ENCODE measurements at regions not wholly inside any gene's neighbourhood (a gene's known extent, or its start where the extent isn't known, plus 50 kb on each side); places are given as distances from the start of the nearest gene placed in this dataset.
A peak's percentile ranks its signal among the peaks of the same experiment; 100 is the strongest.

DNA sequence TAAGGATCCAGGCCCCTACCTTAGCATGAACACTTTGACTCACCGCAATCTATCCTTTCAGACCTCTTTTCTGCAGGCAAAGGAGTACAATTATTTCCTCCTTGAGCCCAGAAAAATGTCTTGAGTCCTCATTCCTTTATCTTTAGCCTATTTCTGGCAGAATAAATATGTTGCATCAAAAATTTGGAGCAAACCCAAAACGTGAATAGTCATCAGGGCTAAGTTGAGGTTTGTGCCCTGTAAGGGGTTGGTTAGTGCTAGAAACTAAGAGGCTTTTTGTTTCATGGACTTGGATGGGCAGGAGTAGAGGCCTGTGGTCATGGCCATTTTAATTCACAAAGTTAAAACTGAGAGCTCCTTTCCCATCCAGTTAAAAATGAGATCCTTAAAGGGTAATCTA is 460.3 kb downstream of the GBA3 start:
- no peaks in the 10 kb centered on the region for H3K36me3 ChIP-seq (ENCODE audit: control insufficient read depth in 2 of 2, extremely low read depth in 1 of 2, insufficient read depth in 1 of 2, low read length in 1 of 2)
- 67% methylated on average over 1 of the region's 2 CpGs for WGBS (ENCODE audit: insufficient coverage)
- ChIA-PET POLR2A (no interaction called here), CTCF (interaction anchor here in 1 of 2 donors (1.0 kb wide), 1 partner anchor 10 kb away, joined by 3 read pairs; no protein-coding TSS in a partner anchor)
- no peak overlapping the region for H3K4me3 ChIP-seq (ENCODE audit: control insufficient read depth in 1 of 2, extremely low read depth in 1 of 2, low read length in 1 of 2)
- H3K9me3 Mint-ChIP-seq: no peaks in the 10 kb centered on the region
- no peaks in the 10 kb centered on the region for H3K36me3 Mint-ChIP-seq
- no peaks in the 10 kb centered on the region for H3K9me3 ChIP-seq
- H3K4me1 ChIP-seq (ENCODE audit: control insufficient read depth in 1 of 2, extremely low read depth in 1 of 2, insufficient read depth in 2 of 2, low read length in 2 of 2): no peaks in the 10 kb centered on the region
- no peak overlapping the region for H3K27ac ChIP-seq (ENCODE audit: low read length)
- H3K27me3 ChIP-seq (replicated peaks in 1 of 2; ENCODE audit: control insufficient read depth in 2 of 2, extremely low read depth in 1 of 2, insufficient read depth in 2 of 2, low read length in 1 of 2): no peaks in the 10 kb centered on the region
- H3K4me1 Mint-ChIP-seq: no peaks in the 10 kb centered on the region
- ATAC-seq (replicated peaks in 1 of 4): no peak
- peaks cover 0 to 3% of the 10 kb centered on the region in 2 donors for H3K27me3 Mint-ChIP-seq
- no peak overlapping the region for H3K4me3 Mint-ChIP-seq
- H3K27ac Mint-ChIP-seq: no peak overlapping the region
- DNase-seq: no peak

DNA sequence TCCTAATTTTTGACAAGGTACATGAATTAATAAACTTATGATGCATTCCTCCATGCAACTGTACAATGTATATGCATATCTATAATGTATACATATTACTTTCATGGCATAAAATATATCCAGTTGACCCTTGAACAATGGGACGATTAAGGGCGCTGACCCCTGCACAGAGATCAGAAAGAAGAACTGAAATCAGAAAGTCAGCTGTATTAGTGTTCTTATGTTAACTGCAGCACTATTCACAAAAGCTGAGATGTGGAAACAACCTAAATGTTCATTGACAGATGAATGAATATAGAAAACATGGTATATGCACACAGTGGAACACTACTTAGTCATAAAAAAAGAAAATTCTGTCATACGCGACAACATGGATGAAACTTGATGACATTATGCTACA is 457.1 kb downstream of the GBA3 start:
- no peak for DNase-seq
- H3K27ac Mint-ChIP-seq: no peak overlapping the region
- Histone ChIP-seq H3K27ac (ENCODE audit: low read length) (no peak overlapping the region), H3K27me3 (replicated peaks in 1 of 2; ENCODE audit: control insufficient read depth in 2 of 2, extremely low read depth in 1 of 2, insufficient read depth in 2 of 2, low read length in 1 of 2) (no peaks in the 10 kb centered on the region), H3K9me3 (no peaks in the 10 kb centered on the region), H3K36me3 (ENCODE audit: control insufficient read depth in 2 of 2, extremely low read depth in 1 of 2, insufficient read depth in 1 of 2, low read length in 1 of 2) (no peaks in the 10 kb centered on the region), H3K4me1 (ENCODE audit: control insufficient read depth in 1 of 2, extremely low read depth in 1 of 2, insufficient read depth in 2 of 2, low read length in 2 of 2) (no peaks in the 10 kb centered on the region), H3K4me3 (ENCODE audit: control insufficient read depth in 1 of 2, extremely low read depth in 1 of 2, low read length in 1 of 2) (no peak overlapping the region)
- ChIA-PET CTCF (no interaction called here), POLR2A (no interaction called here)
- H3K9me3 Mint-ChIP-seq: peaks cover 0 to 4% (median 0%) of the 10 kb centered on the region in 3 donors
- ATAC-seq (replicated peaks in 1 of 4): no peak
- no peak overlapping the region for H3K4me3 Mint-ChIP-seq
- H3K4me1 Mint-ChIP-seq: no peaks in the 10 kb centered on the region
- no CpG with 5 or more reads among the region's 4 CpGs for whole genome bisulfite sequencing (ENCODE audit: insufficient coverage)
- peaks cover 0 to 3% of the 10 kb centered on the region in 2 donors for H3K27me3 Mint-ChIP-seq
- no peaks in the 10 kb centered on the region for H3K36me3 Mint-ChIP-seq

DNA sequence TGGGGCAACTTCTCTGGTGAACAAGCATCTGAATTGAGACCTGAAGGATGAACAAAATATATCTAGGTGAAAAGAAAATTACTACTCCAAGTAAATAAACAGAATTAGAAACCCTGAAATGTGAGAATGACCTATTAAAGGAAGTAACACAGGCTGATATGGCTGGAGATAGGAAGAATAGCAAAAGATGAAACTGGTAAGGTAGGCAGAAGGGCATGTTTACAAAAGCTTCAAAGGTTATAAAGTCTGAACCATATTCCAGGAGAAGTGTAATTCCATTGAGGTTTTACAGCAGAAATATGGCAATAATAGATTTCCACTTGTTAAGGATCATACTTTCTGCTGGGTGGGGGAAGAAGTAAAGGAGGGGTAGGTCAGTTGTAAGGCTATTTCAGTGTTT is 452.0 kb downstream of the GBA3 start:
- ChIA-PET POLR2A (no interaction called here), CTCF (no interaction called here)
- DNase-seq (no peak), ATAC-seq (replicated peaks in 1 of 4) (no peak)
- no peak overlapping the region for H3K4me3 ChIP-seq (ENCODE audit: control insufficient read depth in 1 of 2, extremely low read depth in 1 of 2, low read length in 1 of 2)
- no peaks in the 10 kb centered on the region for H3K27me3 ChIP-seq (replicated peaks in 1 of 2; ENCODE audit: control insufficient read depth in 2 of 2, extremely low read depth in 1 of 2, insufficient read depth in 2 of 2, low read length in 1 of 2)
- H3K4me1 ChIP-seq (ENCODE audit: control insufficient read depth in 1 of 2, extremely low read depth in 1 of 2, insufficient read depth in 2 of 2, low read length in 2 of 2): no peaks in the 10 kb centered on the region
- Mint-ChIP-seq H3K27me3 (no peaks in the 10 kb centered on the region), H3K36me3 (no peaks in the 10 kb centered on the region), H3K4me1 (no peaks in the 10 kb centered on the region), H3K9me3 (peaks cover 0 to 7% (median 0%) of the 10 kb centered on the region in 3 donors), H3K27ac (no peak overlapping the region), H3K4me3 (no peak overlapping the region)
- no peak overlapping the region for H3K27ac ChIP-seq (ENCODE audit: low read length)
- no peaks in the 10 kb centered on the region for H3K36me3 ChIP-seq (ENCODE audit: control insufficient read depth in 2 of 2, extremely low read depth in 1 of 2, insufficient read depth in 1 of 2, low read length in 1 of 2)
- no peaks in the 10 kb centered on the region for H3K9me3 ChIP-seq

DNA sequence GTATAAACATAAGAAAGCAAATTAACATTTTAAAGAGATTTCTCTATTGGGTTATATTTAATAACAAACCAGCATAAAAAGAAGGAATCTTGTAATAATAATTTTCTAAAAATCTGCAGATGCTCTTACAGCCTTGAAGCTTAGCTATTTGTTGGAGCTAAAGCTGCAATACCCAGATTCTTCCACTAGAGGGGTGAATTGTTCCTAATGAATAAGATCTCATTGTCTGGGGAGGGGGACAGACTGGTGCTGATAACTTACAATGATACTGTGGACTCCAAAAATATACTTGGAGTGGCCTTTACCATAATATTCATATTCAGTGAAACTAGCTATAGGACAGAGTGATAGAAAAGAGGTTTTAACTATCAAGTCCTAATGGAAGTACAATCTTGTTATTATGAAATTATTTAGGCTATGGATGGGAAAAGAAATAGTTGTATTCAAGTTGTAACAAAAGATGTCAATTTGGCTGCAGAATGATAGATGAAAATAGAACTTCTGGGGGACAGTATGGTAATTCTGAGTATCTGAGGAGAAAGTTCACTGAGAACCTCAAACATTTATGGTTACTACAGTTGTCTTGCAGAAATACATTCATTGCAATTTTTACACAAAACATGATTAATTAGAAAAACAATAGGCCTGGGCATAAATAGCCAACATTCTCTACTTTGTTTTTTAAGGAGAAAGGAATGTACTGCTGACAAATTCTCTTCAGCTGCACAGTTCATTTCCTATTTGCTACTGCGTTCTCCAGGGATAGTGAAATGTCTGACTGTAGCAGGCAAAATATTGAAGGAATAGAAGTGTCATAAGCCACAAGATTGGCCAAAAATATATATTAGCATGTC is 443.3 kb downstream of the GBA3 start:
- peak in 2 of 35 experiments; percentile 2 to 40 for DNase-seq
- no CpG with 5 or more reads among the region's 1 CpG for WGBS (ENCODE audit: insufficient coverage)

DNA sequence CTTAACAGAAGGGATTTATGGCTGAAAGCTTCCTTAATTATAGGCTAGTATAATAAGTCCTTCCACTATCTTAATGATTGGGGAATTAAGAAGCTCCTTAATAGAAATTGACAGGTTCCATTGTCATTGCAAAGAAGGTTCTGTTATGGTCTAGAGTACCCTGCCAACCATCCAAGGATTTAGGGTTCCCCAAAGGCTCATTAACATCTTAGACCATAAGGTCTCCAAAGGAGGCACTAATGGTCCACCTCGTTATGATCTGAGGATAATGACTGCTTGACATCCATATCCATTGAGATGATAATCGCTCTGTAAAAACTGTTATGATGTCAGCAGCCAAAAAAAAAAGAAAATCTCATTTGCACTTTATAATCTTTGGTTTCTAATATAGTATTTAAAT is 441.6 kb downstream of the GBA3 start:
- ChIA-PET POLR2A (no interaction called here), CTCF (interaction anchor here in 1 of 2 donors (0.6 kb wide), 1 partner anchor 33 kb away, joined by 3 read pairs; no protein-coding TSS in a partner anchor)
- Histone ChIP-seq H3K27me3 (replicated peaks in 1 of 2; ENCODE audit: control insufficient read depth in 2 of 2, extremely low read depth in 1 of 2, insufficient read depth in 2 of 2, low read length in 1 of 2) (no peaks in the 10 kb centered on the region), H3K9me3 (no peaks in the 10 kb centered on the region), H3K27ac (ENCODE audit: low read length) (no peak overlapping the region), H3K4me3 (ENCODE audit: control insufficient read depth in 1 of 2, extremely low read depth in 1 of 2, low read length in 1 of 2) (no peak overlapping the region), H3K36me3 (ENCODE audit: control insufficient read depth in 2 of 2, extremely low read depth in 1 of 2, insufficient read depth in 1 of 2, low read length in 1 of 2) (no peaks in the 10 kb centered on the region), H3K4me1 (ENCODE audit: control insufficient read depth in 1 of 2, extremely low read depth in 1 of 2, insufficient read depth in 2 of 2, low read length in 2 of 2) (no peaks in the 10 kb centered on the region)
- Mint-ChIP-seq H3K4me3 (no peak overlapping the region), H3K27ac (no peak overlapping the region), H3K36me3 (no peaks in the 10 kb centered on the region), H3K27me3 (no peaks in the 10 kb centered on the region), H3K4me1 (no peaks in the 10 kb centered on the region), H3K9me3 (no peaks in the 10 kb centered on the region)
- ATAC-seq (replicated peaks in 1 of 4) (no peak), DNase-seq (no peak)
- no CpG with 5 or more reads among the region's 2 CpGs for WGBS (ENCODE audit: insufficient coverage)

More for the DNA sequence above, 443.3 kb downstream of the GBA3 start:
- Histone ChIP-seq H3K27ac (ENCODE audit: low read length) (no peak overlapping the region), H3K27me3 (replicated peaks in 1 of 2; ENCODE audit: control insufficient read depth in 2 of 2, extremely low read depth in 1 of 2, insufficient read depth in 2 of 2, low read length in 1 of 2) (no peaks in the 10 kb centered on the region), H3K9me3 (no peaks in the 10 kb centered on the region), H3K36me3 (ENCODE audit: control insufficient read depth in 2 of 2, extremely low read depth in 1 of 2, insufficient read depth in 1 of 2, low read length in 1 of 2) (no peaks in the 10 kb centered on the region), H3K4me3 (ENCODE audit: control insufficient read depth in 1 of 2, extremely low read depth in 1 of 2, low read length in 1 of 2) (no peak overlapping the region), H3K4me1 (ENCODE audit: control insufficient read depth in 1 of 2, extremely low read depth in 1 of 2, insufficient read depth in 2 of 2, low read length in 2 of 2) (no peaks in the 10 kb centered on the region)
- no peak overlapping the region for H3K4me3 Mint-ChIP-seq
- no peaks in the 10 kb centered on the region for H3K36me3 Mint-ChIP-seq
- no peaks in the 10 kb centered on the region for H3K9me3 Mint-ChIP-seq
- H3K4me1 Mint-ChIP-seq: no peaks in the 10 kb centered on the region
- no peak overlapping the region for H3K27ac Mint-ChIP-seq
- no peak for ATAC-seq (replicated peaks in 1 of 4)
- ChIA-PET POLR2A (no interaction called here), CTCF (interaction anchor here in 1 of 2 donors (0.8 to 1.3 kb wide), 3 partner anchors 1282 to 1286 kb away, joined by 3 to 5 read pairs (median 5); no protein-coding TSS in a partner anchor)
- H3K27me3 Mint-ChIP-seq: no peaks in the 10 kb centered on the region

DNA sequence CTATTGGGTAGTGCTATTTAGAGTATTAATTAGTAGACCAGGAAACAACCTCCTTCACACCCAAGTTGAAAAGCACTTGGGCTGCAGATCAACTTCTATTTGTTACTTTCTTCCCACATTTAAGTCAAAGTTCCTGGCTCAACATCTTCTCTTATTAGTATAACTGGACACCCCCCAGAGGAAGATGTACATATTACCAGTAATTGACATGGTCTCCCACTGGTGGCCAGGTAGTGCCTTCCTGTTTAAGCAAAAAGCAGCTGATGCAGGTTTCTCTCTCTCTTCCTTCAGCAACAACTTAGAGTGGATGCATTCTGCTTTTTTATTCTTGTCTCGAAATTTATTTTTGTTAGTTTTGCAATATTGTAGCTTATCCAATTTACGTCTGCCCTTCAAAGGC is 438.1 kb downstream of the GBA3 start:
- H3K4me3 ChIP-seq (ENCODE audit: control insufficient read depth in 1 of 2, extremely low read depth in 1 of 2, low read length in 1 of 2): no peak overlapping the region
- Mint-ChIP-seq H3K4me3 (no peak overlapping the region), H3K4me1 (no peaks in the 10 kb centered on the region), H3K36me3 (no peaks in the 10 kb centered on the region), H3K27ac (no peak overlapping the region), H3K9me3 (peaks cover 0 to 2% (median 1%) of the 10 kb centered on the region in 3 donors), H3K27me3 (no peaks in the 10 kb centered on the region)
- no CpG with 5 or more reads among the region's 2 CpGs for WGBS (ENCODE audit: insufficient coverage)
- DNase-seq (no peak), ATAC-seq (replicated peaks in 1 of 4) (no peak)
- no peaks in the 10 kb centered on the region for H3K27me3 ChIP-seq (replicated peaks in 1 of 2; ENCODE audit: control insufficient read depth in 2 of 2, extremely low read depth in 1 of 2, insufficient read depth in 2 of 2, low read length in 1 of 2)
- no peak overlapping the region for H3K27ac ChIP-seq (ENCODE audit: low read length)
- CTCF ChIA-PET: interaction anchor here (0.7 to 1.1 kb wide), 2 partner anchors 14 to 29 kb away, joined by 3 to 6 read pairs; no protein-coding TSS in a partner anchor
- no peaks in the 10 kb centered on the region for H3K9me3 ChIP-seq
- no peaks in the 10 kb centered on the region for H3K36me3 ChIP-seq (ENCODE audit: control insufficient read depth in 2 of 2, extremely low read depth in 1 of 2, insufficient read depth in 1 of 2, low read length in 1 of 2)
- no peaks in the 10 kb centered on the region for H3K4me1 ChIP-seq (ENCODE audit: control insufficient read depth in 1 of 2, extremely low read depth in 1 of 2, insufficient read depth in 2 of 2, low read length in 2 of 2)
- POLR2A ChIA-PET: no interaction called here
